HepG2 (cell line): ENCODE measurements at regions not wholly inside any gene's neighbourhood (a gene's known extent, or its start where the extent isn't known, plus 50 kb on each side); places are given as distances from the start of the nearest gene placed in this dataset.

ENCODE experiments used
- ATAC-seq: fragments of 200-7000 bp; cut with Tn5 transposase; 3 replicates; pipeline ENCODE4 v1.9.1; 2020; ENCODE audit warnings: mild to moderate bottlenecking, moderate library complexity
- BruUV-seq: library from RNA; stranded (reverse); fragments of 400-500 nt; replicated peaks from 2 replicates; lab custom pipeline; 2021; lab: Mats Ljungman, UMichigan
- CTCF ChIA-PET: fragments of 300-600 bp; formaldehyde crosslinking; extraction: SDS; loops from one replicate; lab custom pipeline; 2021; ENCODE audit warnings: low total read pairs, inconsistent platforms, low intra/inter-chr PET ratio; lab: Yijun Ruan, JAX
- POLR2A ChIA-PET: fragments of 350-600 bp; sonication (Branson Sonifier 250); formaldehyde crosslinking; loops from one replicate; lab custom pipeline; 2020; ENCODE audit warnings: antibody characterized with exemption, inconsistent platforms; lab: Yijun Ruan, JAX
- DNase-seq: peaks from one replicate; pipeline ENCODE4 v3.0.0-alpha.2; 2015; ENCODE audit warnings: low spot score
- FAIRE-seq: peaks from 3 replicates; lab custom pipeline; 2011; peaks lifted over from hg19 to GRCh38; lab: Jason Lieb, UNC
- H2AFZ ChIP-seq: one replicate; pipeline ENCODE4 v1.6.1; 2011; ENCODE audit warnings: low read length, inconsistent platforms
- H3K27ac ChIP-seq: fragments of 300-600 bp; 3 replicates; pipeline ENCODE4 v1.8.0; 2011; ENCODE audit warnings: mixed run types, mild to moderate bottlenecking, mixed read lengths, low read length, inconsistent platforms; ENCODE audit not compliant: insufficient read depth; ENCODE audit errors: extremely low read length
- H3K27me3 ChIP-seq, 2 experiments: fragments of 200-600 bp in 1 of 2; 2 replicates in 1 of 2; 3 replicates in 1 of 2; pipeline versions ENCODE4 v1.6.0 to v1.8.0; 2011; ENCODE audit warnings: low read length in 2 of 2, mild to moderate bottlenecking in 2 of 2, moderate library complexity in 2 of 2, inconsistent platforms in 1 of 2; ENCODE audit not compliant: insufficient read depth in 2 of 2, control insufficient read depth in 1 of 2
- H3K36me3 ChIP-seq, 2 experiments: fragments of 200-600 bp in 1 of 2; replicated peaks in 1 of 2; 2 replicates in 1 of 2; 3 replicates in 1 of 2; pipeline versions ENCODE4 v1.5.1 to v1.8.0; 2011; ENCODE audit warnings: low read length in 2 of 2, inconsistent platforms in 1 of 2; ENCODE audit not compliant: insufficient read depth in 2 of 2, control insufficient read depth in 1 of 2
- H3K4me1 ChIP-seq: 2 replicates; pipeline ENCODE4 v1.5.1; 2012; ENCODE audit warnings: low read length, inconsistent platforms; ENCODE audit not compliant: insufficient read depth
- H3K4me2 ChIP-seq: 2 replicates; pipeline ENCODE4 v1.6.0; 2011; ENCODE audit warnings: low read depth, low read length, inconsistent platforms
- H3K4me3 ChIP-seq, 3 experiments: fragments of 200-600 bp in 1 of 3; sonication (generic), shearing (Covaris generic) in 1 of 3; replicated peaks in 1 of 3; 2 replicates each; pipeline ENCODE4 v1.5.1; 2011 to 2016; ENCODE audit warnings: low read length in 3 of 3, inconsistent platforms in 2 of 3, low read depth in 2 of 3, mild to moderate bottlenecking in 2 of 3, control low read depth in 1 of 3, mixed read lengths in 1 of 3; ENCODE audit not compliant: insufficient read depth in 1 of 3
- H3K79me2 ChIP-seq: one replicate; pipeline ENCODE4 v1.6.1; 2011; ENCODE audit warnings: low read length, inconsistent platforms; ENCODE audit not compliant: insufficient read depth
- H3K9ac ChIP-seq: 2 replicates; pipeline ENCODE4 v1.6.0; 2011; ENCODE audit warnings: mild to moderate bottlenecking, low read depth, low read length, inconsistent platforms; ENCODE audit not compliant: insufficient read depth
- H3K9me3 ChIP-seq: 2 replicates; pipeline ENCODE4 v1.5.1; 2012; ENCODE audit warnings: mild to moderate bottlenecking, low read length
- H4K20me1 ChIP-seq: 2 replicates; pipeline ENCODE4 v1.6.0; 2011; ENCODE audit warnings: inconsistent platforms, mild to moderate bottlenecking, low read length, moderate library complexity; ENCODE audit not compliant: insufficient read depth
- BHLHE40 ChIP-seq: IDR thresholded peaks from 2 replicates; pipeline ENCODE4 v1.6.1; 2011; ENCODE audit warnings: low read length, improper control_type of control experiment
- LCORL ChIP-seq, 2 experiments: fragments of 450-650 bp in 1 of 2; sonication (generic) in 1 of 2; formaldehyde crosslinking in 1 of 2; IDR thresholded peaks; 2 replicates each; pipeline versions ENCODE4 v1.5.0 to v1.6.1; 2017 to 2020; ENCODE audit warnings: antibody characterized with exemption in 1 of 2, missing genetic modification reagents in 1 of 2
- MAF1 ChIP-seq: sonication (generic); formaldehyde crosslinking; IDR thresholded peaks from 2 replicates; pipeline ENCODE4 v1.5.0; 2020; ENCODE audit warnings: missing genetic modification reagents, borderline replicate concordance
- SOX13 ChIP-seq, 3 experiments: fragments of 450-650 bp in 1 of 3; sonication (generic) in 1 of 3; formaldehyde crosslinking in 1 of 3; IDR thresholded peaks in 2 of 3; conservative IDR thresholded peaks in 1 of 3; 2 replicates each; pipeline versions ENCODE4 v1.5.0 to v1.6.1; 2016 to 2020; ENCODE audit warnings: antibody characterized with exemption in 1 of 3, mild to moderate bottlenecking in 1 of 3, missing compliant biosample characterization in 1 of 3, missing genetic modification reagents in 1 of 3, moderate library complexity in 1 of 3
- ZKSCAN1 ChIP-seq: fragments of 150-350 bp; IDR thresholded peaks from 2 replicates; pipeline ENCODE4 v1.6.1; 2014; ENCODE audit warnings: low read length
- ZNF121 ChIP-seq: sonication (generic); formaldehyde crosslinking; IDR thresholded peaks from 2 replicates; pipeline ENCODE4 v1.5.0; 2020; ENCODE audit warnings: mild to moderate bottlenecking, missing genetic modification reagents
- ZNF446 ChIP-seq: sonication (generic); formaldehyde crosslinking; IDR thresholded peaks from 2 replicates; pipeline ENCODE4 v1.5.0; 2020; ENCODE audit warnings: mild to moderate bottlenecking, missing genetic modification reagents
- ZNF589 ChIP-seq: sonication (generic); formaldehyde crosslinking; conservative IDR thresholded peaks from 2 replicates; pipeline ENCODE4 v1.8.0; 2022; ENCODE audit warnings: mild to moderate bottlenecking, moderate library complexity, missing genetic modification reagents
- ZNF629 ChIP-seq: sonication (generic); formaldehyde crosslinking; conservative IDR thresholded peaks from 2 replicates; pipeline ENCODE4 v1.5.0; 2020; ENCODE audit warnings: missing genetic modification reagents
- ZNF790 ChIP-seq: sonication (generic); formaldehyde crosslinking; IDR thresholded peaks from 2 replicates; pipeline ENCODE4 v1.8.0; 2022; ENCODE audit warnings: missing genetic modification reagents, mild to moderate bottlenecking, borderline replicate concordance
- ZNF891 ChIP-seq: sonication (generic); formaldehyde crosslinking; IDR thresholded peaks from 2 replicates; pipeline ENCODE4 v1.5.0; 2020; ENCODE audit warnings: mild to moderate bottlenecking, missing genetic modification reagents
- WGBS: methylation state at CpG from one replicate; pipeline ENCODE4 v1.1.6; 2017; ENCODE audit warnings: low lambda C conversion rate; 5-methylcytosine and 5-hydroxymethylcytosine counted together
- in situ Hi-C: cut with HindIII; loops from 2 replicates; pipeline ENCODE4 v1.10.0; 2017; ENCODE audit warnings: low pct_unique_long_range_greater_than_20kb; ENCODE audit not compliant: extremely low pct_ligation_motif_present
- intact Hi-C: fragments of 100-400 bp; cut with micrococcal nuclease; formaldehyde crosslinking; loops from one replicate; pipeline ENCODE4 v1.10.0; 2022; ENCODE audit not compliant: unreplicated experiment
- TF ChIP-seq, protein P1 (sequence below): IDR thresholded peaks from 2 replicates; pipeline ENCODE4 v1.6.1; 2012; ENCODE audit warnings: low read depth, low read length, improper control_type of control experiment
- TF ChIP-seq, protein P2 (sequence below): sonication (generic); formaldehyde crosslinking; conservative IDR thresholded peaks from 2 replicates; pipeline ENCODE4 v1.4.0; 2020; ENCODE audit warnings: missing genetic modification reagents
- TF ChIP-seq, protein P3 (sequence below): sonication (generic); formaldehyde crosslinking; IDR thresholded peaks from 2 replicates; pipeline ENCODE4 v1.9.0; 2021; ENCODE audit warnings: missing genetic modification reagents, mild to moderate bottlenecking, borderline replicate concordance
- TF ChIP-seq, protein P4 (sequence below): sonication (generic); formaldehyde crosslinking; IDR thresholded peaks from 2 replicates; pipeline ENCODE4 v1.4.0; 2020; ENCODE audit warnings: low read depth, missing genetic modification reagents

DNA sequence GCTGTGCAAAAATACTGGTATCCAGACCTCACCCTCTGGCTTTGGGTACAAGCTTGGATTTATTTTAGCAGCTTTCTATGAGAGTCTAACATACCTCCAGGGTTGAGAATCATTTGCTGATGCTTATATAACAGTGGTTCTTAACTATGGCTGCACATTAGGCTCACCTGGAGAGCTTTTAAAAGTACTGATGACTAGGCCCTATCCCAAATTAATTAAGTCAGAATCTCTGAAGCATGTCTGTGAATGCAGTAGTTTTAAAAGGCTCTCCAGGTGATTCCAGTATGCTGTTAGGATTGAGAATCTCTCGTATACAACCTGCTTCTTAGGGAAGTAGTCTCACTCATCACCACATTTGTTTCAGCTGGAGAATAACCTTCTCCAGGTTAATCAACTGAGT, 99.2 kb downstream of the PDHA2 start (continued):
- TF ChIP-seq, protein P1, sequence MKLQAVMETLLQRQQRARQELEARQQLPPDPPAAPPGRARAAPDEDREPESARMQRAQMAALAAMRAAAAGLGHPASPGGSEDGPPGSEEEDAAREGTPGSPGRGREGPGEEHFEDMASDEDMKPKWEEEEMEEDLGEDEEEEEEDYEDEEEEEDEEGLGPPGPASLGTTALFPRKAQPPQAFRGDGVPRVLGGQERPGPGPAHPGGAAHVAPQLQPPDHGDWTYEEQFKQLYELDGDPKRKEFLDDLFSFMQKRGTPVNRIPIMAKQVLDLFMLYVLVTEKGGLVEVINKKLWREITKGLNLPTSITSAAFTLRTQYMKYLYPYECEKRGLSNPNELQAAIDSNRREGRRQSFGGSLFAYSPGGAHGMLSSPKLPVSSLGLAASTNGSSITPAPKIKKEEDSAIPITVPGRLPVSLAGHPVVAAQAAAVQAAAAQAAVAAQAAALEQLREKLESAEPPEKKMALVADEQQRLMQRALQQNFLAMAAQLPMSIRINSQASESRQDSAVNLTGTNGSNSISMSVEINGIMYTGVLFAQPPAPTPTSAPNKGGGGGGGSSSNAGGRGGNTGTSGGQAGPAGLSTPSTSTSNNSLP: no peak
- no peak for TF ChIP-seq ZNF629

DNA sequence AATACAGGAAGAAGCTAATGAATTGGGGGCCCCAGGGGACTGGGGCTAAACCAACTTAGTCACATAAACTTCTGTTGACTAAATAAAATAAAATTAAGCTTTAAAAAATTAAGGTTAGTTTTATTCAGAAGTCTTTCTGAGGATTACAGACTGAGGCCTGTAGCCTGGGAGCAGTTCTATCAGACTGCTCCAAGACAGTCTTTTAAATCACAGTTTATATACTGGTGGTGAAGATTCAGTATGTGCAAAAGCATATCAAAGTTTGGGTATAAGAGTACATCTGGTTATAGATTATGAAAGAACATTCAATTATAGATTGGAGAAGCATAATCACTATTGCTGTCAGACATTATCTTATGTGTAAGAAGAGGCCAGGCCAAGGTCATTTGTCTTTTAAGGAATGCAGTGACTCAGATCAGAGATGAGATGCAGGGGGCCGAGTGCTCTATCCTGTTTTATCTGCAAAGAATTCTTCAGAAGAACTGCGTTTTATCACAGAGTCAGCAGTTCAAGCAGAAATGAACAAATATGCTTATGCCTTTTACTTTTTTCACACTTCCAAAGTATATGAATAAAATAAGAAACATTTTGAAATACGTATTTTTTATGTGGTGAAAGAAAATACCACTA, 109.4 kb downstream of the PDHA2 start:
- no peaks in the 10 kb centered on the region for H3K4me1 ChIP-seq
- no peak for TF ChIP-seq MAF1 (CRISPR knock-in tag)
- no peak for TF ChIP-seq ZNF121 (CRISPR knock-in tag)
- TF ChIP-seq ZNF446 (CRISPR knock-in tag): no peak
- TF ChIP-seq ZKSCAN1: no peak
- no peak for TF ChIP-seq ZNF790
- TF ChIP-seq, protein P2, sequence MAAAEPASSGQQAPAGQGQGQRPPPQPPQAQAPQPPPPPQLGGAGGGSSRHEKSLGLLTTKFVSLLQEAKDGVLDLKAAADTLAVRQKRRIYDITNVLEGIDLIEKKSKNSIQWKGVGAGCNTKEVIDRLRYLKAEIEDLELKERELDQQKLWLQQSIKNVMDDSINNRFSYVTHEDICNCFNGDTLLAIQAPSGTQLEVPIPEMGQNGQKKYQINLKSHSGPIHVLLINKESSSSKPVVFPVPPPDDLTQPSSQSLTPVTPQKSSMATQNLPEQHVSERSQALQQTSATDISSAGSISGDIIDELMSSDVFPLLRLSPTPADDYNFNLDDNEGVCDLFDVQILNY: no peak
- no peak for TF ChIP-seq BHLHE40
- no peak for TF ChIP-seq ZNF891 (CRISPR knock-in tag)
- TF ChIP-seq, protein P3, sequence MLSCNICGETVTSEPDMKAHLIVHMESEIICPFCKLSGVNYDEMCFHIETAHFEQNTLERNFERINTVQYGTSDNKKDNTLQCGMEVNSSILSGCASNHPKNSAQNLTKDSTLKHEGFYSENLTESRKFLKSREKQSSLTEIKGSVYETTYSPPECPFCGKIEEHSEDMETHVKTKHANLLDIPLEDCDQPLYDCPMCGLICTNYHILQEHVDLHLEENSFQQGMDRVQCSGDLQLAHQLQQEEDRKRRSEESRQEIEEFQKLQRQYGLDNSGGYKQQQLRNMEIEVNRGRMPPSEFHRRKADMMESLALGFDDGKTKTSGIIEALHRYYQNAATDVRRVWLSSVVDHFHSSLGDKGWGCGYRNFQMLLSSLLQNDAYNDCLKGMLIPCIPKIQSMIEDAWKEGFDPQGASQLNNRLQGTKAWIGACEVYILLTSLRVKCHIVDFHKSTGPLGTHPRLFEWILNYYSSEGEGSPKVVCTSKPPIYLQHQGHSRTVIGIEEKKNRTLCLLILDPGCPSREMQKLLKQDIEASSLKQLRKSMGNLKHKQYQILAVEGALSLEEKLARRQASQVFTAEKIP (CRISPR knock-in tag): no peak
- no peak for TF ChIP-seq LCORL (IDR thresholded peaks at IDR 0.05)
- TF ChIP-seq LCORL (CRISPR knock-in tag; IDR thresholded peaks at IDR 0.05): no peak
- TF ChIP-seq, protein P4, sequence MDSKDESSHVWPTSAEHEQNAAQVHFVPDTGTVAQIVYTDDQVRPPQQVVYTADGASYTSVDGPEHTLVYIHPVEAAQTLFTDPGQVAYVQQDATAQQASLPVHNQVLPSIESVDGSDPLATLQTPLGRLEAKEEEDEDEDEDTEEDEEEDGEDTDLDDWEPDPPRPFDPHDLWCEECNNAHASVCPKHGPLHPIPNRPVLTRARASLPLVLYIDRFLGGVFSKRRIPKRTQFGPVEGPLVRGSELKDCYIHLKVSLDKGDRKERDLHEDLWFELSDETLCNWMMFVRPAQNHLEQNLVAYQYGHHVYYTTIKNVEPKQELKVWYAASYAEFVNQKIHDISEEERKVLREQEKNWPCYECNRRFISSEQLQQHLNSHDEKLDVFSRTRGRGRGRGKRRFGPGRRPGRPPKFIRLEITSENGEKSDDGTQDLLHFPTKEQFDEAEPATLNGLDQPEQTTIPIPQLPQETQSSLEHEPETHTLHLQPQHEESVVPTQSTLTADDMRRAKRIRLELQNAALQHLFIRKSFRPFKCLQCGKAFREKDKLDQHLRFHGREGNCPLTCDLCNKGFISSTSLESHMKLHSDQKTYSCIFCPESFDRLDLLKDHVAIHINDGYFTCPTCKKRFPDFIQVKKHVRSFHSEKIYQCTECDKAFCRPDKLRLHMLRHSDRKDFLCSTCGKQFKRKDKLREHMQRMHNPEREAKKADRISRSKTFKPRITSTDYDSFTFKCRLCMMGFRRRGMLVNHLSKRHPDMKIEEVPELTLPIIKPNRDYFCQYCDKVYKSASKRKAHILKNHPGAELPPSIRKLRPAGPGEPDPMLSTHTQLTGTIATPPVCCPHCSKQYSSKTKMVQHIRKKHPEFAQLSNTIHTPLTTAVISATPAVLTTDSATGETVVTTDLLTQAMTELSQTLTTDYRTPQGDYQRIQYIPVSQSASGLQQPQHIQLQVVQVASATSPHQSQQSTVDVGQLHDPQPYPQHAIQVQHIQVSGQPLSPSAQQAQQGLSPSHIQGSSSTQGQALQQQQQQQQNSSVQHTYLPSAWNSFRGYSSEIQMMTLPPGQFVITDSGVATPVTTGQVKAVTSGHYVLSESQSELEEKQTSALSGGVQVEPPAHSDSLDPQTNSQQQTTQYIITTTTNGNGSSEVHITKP (CRISPR knock-in tag): no peak
- TF ChIP-seq SOX13 (IDR thresholded peaks at IDR 0.05): no peak
- no peak for TF ChIP-seq SOX13 (CRISPR knock-in tag; conservative IDR thresholded peaks at IDR 0.05 in 1 of 2, IDR thresholded peaks at IDR 0.05 in 1 of 2)
- no peak for TF ChIP-seq ZNF589

More for the DNA sequence above, 109.4 kb downstream of the PDHA2 start:
- in situ Hi-C loops: no loop called here
- WGBS: 2% methylated on average over 3 of the region's 3 CpGs
- no peaks in the 10 kb centered on the region for H3K27me3 ChIP-seq
- POLR2A ChIA-PET: no interaction called here
- no peak overlapping the region for H3K27ac ChIP-seq
- no peak for FAIRE-seq
- no peak for ATAC-seq
- no peak overlapping the region for H2AFZ ChIP-seq
- H4K20me1 ChIP-seq: no peaks in the 10 kb centered on the region
- H3K4me2 ChIP-seq: no peak overlapping the region
- peaks cover 55% of the 10 kb centered on the region for H3K9me3 ChIP-seq
- intact Hi-C loops: no loop called here
- H3K9ac ChIP-seq: no peak overlapping the region
- no peak for DNase-seq
- H3K79me2 ChIP-seq: no peaks in the 10 kb centered on the region
- CTCF ChIA-PET: no interaction called here
- no TSS peak for BruUV-seq
- H3K36me3 ChIP-seq: no peaks in the 10 kb centered on the region
- H3K4me3 ChIP-seq: no peak overlapping the region
